OCI-LY3 (cell line): ENCODE measurements at regions not wholly inside any gene's neighbourhood (a gene's known extent, or its start where the extent isn't known, plus 50 kb on each side); places are given as distances from the start of the nearest gene placed in this dataset.

Source experiments
- EZH2phosphoT487 ChIP-seq: fragments of 200-600 bp; shearing (Covaris generic); IDR thresholded peaks from 2 replicates; pipeline ENCODE4 v1.6.1; 2018; ENCODE audit warnings: antibody characterized with exemption, mixed run types, low read depth
- TF ChIP-seq, protein P1 (sequence below): fragments of 200-600, 300-600 bp; sonication (generic); IDR thresholded peaks from 2 replicates; pipeline ENCODE4 v1.5.1; 2014; ENCODE audit warnings: antibody characterized with exemption, low read length, low read depth

DNA sequence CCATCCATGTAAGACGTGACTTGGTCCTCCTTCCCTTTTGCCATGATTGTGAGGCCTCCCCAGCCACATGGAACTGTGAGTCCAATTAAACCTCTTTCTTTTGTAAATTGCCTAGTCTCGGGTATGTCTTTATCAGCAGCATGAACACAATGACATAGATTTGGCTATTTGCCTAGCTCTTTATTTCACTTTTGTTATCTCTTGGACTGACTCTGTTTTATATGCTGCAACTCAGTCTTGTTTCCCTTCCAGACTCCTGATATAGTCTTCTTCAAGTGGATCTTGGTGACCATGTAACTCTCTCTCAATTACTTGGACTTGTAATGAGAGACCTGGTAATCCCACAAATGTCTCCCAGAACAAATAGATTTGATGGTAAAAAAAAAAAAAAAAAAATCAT, 627.6 kb downstream of the CCDC85A start:
- TF ChIP-seq, protein P1, sequence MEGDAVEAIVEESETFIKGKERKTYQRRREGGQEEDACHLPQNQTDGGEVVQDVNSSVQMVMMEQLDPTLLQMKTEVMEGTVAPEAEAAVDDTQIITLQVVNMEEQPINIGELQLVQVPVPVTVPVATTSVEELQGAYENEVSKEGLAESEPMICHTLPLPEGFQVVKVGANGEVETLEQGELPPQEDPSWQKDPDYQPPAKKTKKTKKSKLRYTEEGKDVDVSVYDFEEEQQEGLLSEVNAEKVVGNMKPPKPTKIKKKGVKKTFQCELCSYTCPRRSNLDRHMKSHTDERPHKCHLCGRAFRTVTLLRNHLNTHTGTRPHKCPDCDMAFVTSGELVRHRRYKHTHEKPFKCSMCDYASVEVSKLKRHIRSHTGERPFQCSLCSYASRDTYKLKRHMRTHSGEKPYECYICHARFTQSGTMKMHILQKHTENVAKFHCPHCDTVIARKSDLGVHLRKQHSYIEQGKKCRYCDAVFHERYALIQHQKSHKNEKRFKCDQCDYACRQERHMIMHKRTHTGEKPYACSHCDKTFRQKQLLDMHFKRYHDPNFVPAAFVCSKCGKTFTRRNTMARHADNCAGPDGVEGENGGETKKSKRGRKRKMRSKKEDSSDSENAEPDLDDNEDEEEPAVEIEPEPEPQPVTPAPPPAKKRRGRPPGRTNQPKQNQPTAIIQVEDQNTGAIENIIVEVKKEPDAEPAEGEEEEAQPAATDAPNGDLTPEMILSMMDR = no peak
- no peak for TF ChIP-seq EZH2phosphoT487
